ENCODE measurements at regions not wholly inside any gene's neighbourhood (a gene's known extent, or its start where the extent isn't known, plus 50 kb on each side); places are given as distances from the start of the nearest gene placed in this dataset.

GRCh38 chr4:81965911-81966310 is 407.9 kb downstream of the HNRNPD start:
- H3K27ac ChIP-seq: no peak overlapping the region
- H3K36me3 ChIP-seq: no peaks in the 10 kb centered on the region
- no peaks in the 10 kb centered on the region for H3K27me3 ChIP-seq (ENCODE audit: low read depth)
- ATAC-seq: no peak
- intact Hi-C loops (cut with DNase I): no loop called here
- no peak overlapping the region for H3K4me3 ChIP-seq
- no peaks in the 10 kb centered on the region for H3K9me3 ChIP-seq
- no peak for DNase-seq
- H3K4me1 ChIP-seq: no peaks in the 10 kb centered on the region
- TF ChIP-seq, protein P1, sequence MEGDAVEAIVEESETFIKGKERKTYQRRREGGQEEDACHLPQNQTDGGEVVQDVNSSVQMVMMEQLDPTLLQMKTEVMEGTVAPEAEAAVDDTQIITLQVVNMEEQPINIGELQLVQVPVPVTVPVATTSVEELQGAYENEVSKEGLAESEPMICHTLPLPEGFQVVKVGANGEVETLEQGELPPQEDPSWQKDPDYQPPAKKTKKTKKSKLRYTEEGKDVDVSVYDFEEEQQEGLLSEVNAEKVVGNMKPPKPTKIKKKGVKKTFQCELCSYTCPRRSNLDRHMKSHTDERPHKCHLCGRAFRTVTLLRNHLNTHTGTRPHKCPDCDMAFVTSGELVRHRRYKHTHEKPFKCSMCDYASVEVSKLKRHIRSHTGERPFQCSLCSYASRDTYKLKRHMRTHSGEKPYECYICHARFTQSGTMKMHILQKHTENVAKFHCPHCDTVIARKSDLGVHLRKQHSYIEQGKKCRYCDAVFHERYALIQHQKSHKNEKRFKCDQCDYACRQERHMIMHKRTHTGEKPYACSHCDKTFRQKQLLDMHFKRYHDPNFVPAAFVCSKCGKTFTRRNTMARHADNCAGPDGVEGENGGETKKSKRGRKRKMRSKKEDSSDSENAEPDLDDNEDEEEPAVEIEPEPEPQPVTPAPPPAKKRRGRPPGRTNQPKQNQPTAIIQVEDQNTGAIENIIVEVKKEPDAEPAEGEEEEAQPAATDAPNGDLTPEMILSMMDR (IDR thresholded peaks at IDR 0.05): no peak

DNA sequence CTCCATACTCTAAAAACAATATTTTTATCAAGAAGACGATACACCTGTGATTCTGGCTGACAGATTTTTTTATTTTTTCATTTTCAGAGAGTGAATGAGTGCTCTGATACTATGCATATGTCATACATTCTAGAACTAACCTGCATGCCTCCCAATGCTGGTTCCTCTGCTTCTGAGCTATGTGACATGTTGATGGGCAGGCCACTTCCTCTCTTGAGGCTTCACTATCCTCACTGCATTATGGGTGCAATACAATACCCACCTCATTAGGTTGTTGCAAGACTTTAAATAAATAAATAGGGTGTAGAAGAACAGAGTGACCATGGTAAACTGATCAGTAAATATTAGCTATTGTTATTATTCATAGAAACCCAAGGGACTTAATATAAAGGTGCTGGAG is 408.3 kb downstream of the HNRNPD start:
- TF ChIP-seq, protein P1 (IDR thresholded peaks at IDR 0.05): no peak

GRCh38 chr4:81963763-81964020 is 410.1 kb downstream of the HNRNPD start:
- ATAC-seq (no peak), DNase-seq (no peak)
- Histone ChIP-seq H3K27me3 (ENCODE audit: low read depth) (no peaks in the 10 kb centered on the region), H3K36me3 (no peaks in the 10 kb centered on the region), H3K9me3 (no peaks in the 10 kb centered on the region), H3K4me1 (no peaks in the 10 kb centered on the region), H3K27ac (no peak overlapping the region), H3K4me3 (no peak overlapping the region)
- intact Hi-C loops (cut with DNase I): no loop called here
- TF ChIP-seq, protein P1 (IDR thresholded peaks at IDR 0.05): no peak

More for the DNA sequence above, 408.3 kb downstream of the HNRNPD start:
- no peaks in the 10 kb centered on the region for H3K9me3 ChIP-seq
- ATAC-seq (no peak), DNase-seq (no peak)
- intact Hi-C loops (cut with DNase I): no loop called here
- no peak overlapping the region for H3K4me3 ChIP-seq
- H3K27ac ChIP-seq: no peak overlapping the region
- H3K36me3 ChIP-seq: no peaks in the 10 kb centered on the region
- no peaks in the 10 kb centered on the region for H3K4me1 ChIP-seq
- H3K27me3 ChIP-seq (ENCODE audit: low read depth): no peaks in the 10 kb centered on the region

DNA sequence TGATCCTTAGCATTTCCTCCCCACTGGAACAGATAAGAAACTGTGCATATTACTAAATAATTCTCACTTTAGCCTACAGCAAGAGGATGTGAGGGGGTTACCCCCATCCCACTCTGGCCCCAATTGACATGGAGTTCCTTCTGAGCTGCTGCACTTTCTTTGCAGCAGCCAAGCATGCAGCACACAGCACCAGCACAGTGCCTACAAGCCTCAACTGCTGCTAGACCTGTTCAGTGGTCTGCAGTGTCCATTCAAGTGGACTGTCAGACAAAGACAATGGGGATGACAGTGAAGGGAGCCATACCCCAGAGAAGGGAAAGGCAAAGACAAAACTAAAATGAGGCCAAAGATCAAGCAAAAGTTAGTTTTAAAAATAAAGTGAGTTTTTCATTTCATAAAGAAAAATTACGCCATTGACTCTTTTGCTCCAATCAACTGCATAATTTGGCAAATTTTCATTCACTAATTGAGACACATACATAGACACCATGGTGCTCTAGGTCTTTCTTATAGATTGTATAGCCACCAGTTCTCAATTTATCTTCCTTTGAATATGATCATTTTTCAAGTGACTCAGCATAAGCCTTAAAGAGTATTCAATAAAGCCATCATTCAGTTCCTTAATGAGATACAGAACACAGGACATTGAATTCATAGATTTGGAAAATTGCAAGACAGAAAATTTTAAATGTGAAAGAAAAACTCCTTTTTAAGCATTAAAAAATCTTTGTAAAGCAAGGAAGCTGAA is 410.6 kb downstream of the HNRNPD start:
- no peaks in the 10 kb centered on the region for H3K36me3 ChIP-seq
- no peak overlapping the region for H3K4me3 ChIP-seq
- H3K27me3 ChIP-seq (ENCODE audit: low read depth): no peaks in the 10 kb centered on the region
- intact Hi-C loops (cut with DNase I): no loop called here
- no peaks in the 10 kb centered on the region for H3K4me1 ChIP-seq
- no peak overlapping the region for H3K27ac ChIP-seq
- no peaks in the 10 kb centered on the region for H3K9me3 ChIP-seq
- TF ChIP-seq, protein P1 (IDR thresholded peaks at IDR 0.05): no peak
- ATAC-seq (no peak), DNase-seq (no peak)

GRCh38 chr4:81960961-81961360 is 412.8 kb downstream of the HNRNPD start:
- Histone ChIP-seq H3K9me3 (no peaks in the 10 kb centered on the region), H3K27ac (no peak overlapping the region), H3K4me1 (no peaks in the 10 kb centered on the region), H3K36me3 (no peaks in the 10 kb centered on the region), H3K27me3 (ENCODE audit: low read depth) (no peaks in the 10 kb centered on the region), H3K4me3 (no peak overlapping the region)
- TF ChIP-seq, protein P1 (IDR thresholded peaks at IDR 0.05): no peak
- intact Hi-C loops (cut with DNase I): no loop called here
- DNase-seq (no peak), ATAC-seq (no peak)
